Muscle of back (tissue), 3 donors: ENCODE measurements at regions not wholly inside any gene's neighbourhood (a gene's known extent, or its start where the extent isn't known, plus 50 kb on each side); places are given as distances from the start of the nearest gene placed in this dataset.
"Not testable (repeated sequence)": the region's sequence is repeated elsewhere in the genome, so short reads cannot be mapped to it uniquely, and the experiment has no call there.

Experiments
- DNase-seq, 3 donors: peaks; one replicate each; pipeline versions ENCODE4 v3.0.0 to v3.0.0-alpha.2; 2013

- DNase-seq: no peak
Measured at GRCh38 chr5:115439042-115439441, 105.5 kb downstream of the FEM1C start.

GRCh38 chr5:115435778-115436712 lies 108.5 kb downstream of the FEM1C start:
- DNase-seq: no peak

GRCh38 chr5:115435065-115435777 lies 109.4 kb downstream of the FEM1C start:
- DNase-seq: no peak

- no peak for DNase-seq
Measured at GRCh38 chr5:115433918-115434317, 110.7 kb downstream of the FEM1C start.

GRCh38 chr5:115432691-115433090 lies 111.9 kb downstream of the FEM1C start:
- no peak for DNase-seq

- DNase-seq: no peak
Measured at GRCh38 chr5:115431116-115431515, 113.5 kb downstream of the FEM1C start.

- DNase-seq: no peak
Measured at GRCh38 chr5:115430374-115430773, 114.2 kb downstream of the FEM1C start.

GRCh38 chr5:115429345-115429940 lies 115.1 kb downstream of the FEM1C start:
- DNase-seq: no peak

GRCh38 chr5:115428676-115429075 lies 115.9 kb downstream of the FEM1C start:
- no peak for DNase-seq

- DNase-seq: no peak
Measured at GRCh38 chr5:115428248-115428647, 116.3 kb downstream of the FEM1C start.

GRCh38 chr5:115424446-115424845 lies 120.1 kb downstream of the FEM1C start:
- DNase-seq: no peak

GRCh38 chr5:115424030-115424429 lies 120.5 kb downstream of the FEM1C start:
- no peak for DNase-seq

GRCh38 chr5:115423541-115423940 lies 121.0 kb downstream of the FEM1C start:
- peak; percentile 62 to 69 (median 67) for DNase-seq

GRCh38 chr5:115423051-115423450 lies 121.5 kb downstream of the FEM1C start:
- DNase-seq: no peak

GRCh38 chr5:115420812-115421211 lies 123.8 kb downstream of the FEM1C start:
- not testable (repeated sequence) for DNase-seq

GRCh38 chr5:115419846-115420585 lies 123.6 kb upstream of the CCDC112 start:
- DNase-seq: peak; percentile 44 to 91 (median 59)

- no peak for DNase-seq
Measured at GRCh38 chr5:115418788-115419187, 122.3 kb upstream of the CCDC112 start.

- DNase-seq: no peak
Measured at GRCh38 chr5:115417076-115417475, 120.6 kb upstream of the CCDC112 start.

- DNase-seq: peak in 1 of 3 donors; percentile 32
Measured at GRCh38 chr5:115415143-115415491, 118.7 kb upstream of the CCDC112 start.

GRCh38 chr5:115414406-115415142 lies 118.1 kb upstream of the CCDC112 start:
- peak; percentile 73 to 89 (median 85) for DNase-seq

GRCh38 chr5:115413651-115414050 lies 117.2 kb upstream of the CCDC112 start:
- DNase-seq: no peak
